ENCODE measurements at regions not wholly inside any gene's neighbourhood (a gene's known extent, or its start where the extent isn't known, plus 50 kb on each side); places are given as distances from the start of the nearest gene placed in this dataset.

GRCh38 chr1:194014014-194014413 is 827.6 kb upstream of the B3GALT2 start:
- ATAC-seq (no peak), FAIRE-seq (no peak), DNase-seq (ENCODE audit: extremely low read depth in 1 of 4, low spot score in 3 of 4) (no peak)
- no peaks in the 10 kb centered on the region for H3K36me3 ChIP-seq (ENCODE audit: control insufficient read depth, insufficient read depth, low read length)
- H3K4me2 ChIP-seq (ENCODE audit: insufficient read depth, low read length): no peak overlapping the region
- WGBS (ENCODE audit: insufficient coverage, low coverage, missing lambda C conversion rate): 3% methylated on average over 2 of the region's 2 CpGs
- H3K79me2 ChIP-seq (ENCODE audit: control insufficient read depth, insufficient read depth, low read length): no peaks in the 10 kb centered on the region
- no peaks in the 10 kb centered on the region for H3K4me1 ChIP-seq (replicated peaks in 1 of 2; ENCODE audit: control insufficient read depth in 2 of 2, insufficient read depth in 2 of 2, low read length in 2 of 2)
- ChIA-PET POLR2A (no interaction called here), CTCF (ENCODE audit: low intra/inter-chr PET ratio) (no interaction called here)
- H3K9me3 ChIP-seq (replicated peaks; ENCODE audit: control insufficient read depth, insufficient read depth, low read depth, low read length): no peaks in the 10 kb centered on the region
- H3K9me1 ChIP-seq (ENCODE audit: control insufficient read depth, insufficient read depth, low read length): no peaks in the 10 kb centered on the region
- in situ Hi-C loops (cut with MboI): no loop called here
- H3K27me3 ChIP-seq (ENCODE audit: control insufficient read depth in 2 of 2, insufficient read depth in 2 of 2, low read length in 2 of 2): no peaks in the 10 kb centered on the region
- H2AFZ ChIP-seq (ENCODE audit: low read depth, low read length): no peak overlapping the region
- H3K9ac ChIP-seq (ENCODE audit: insufficient read depth in 1 of 2, low read depth in 2 of 2, low read length in 2 of 2): no peak overlapping the region
- intact Hi-C loops (cut with micrococcal nuclease): no loop called here
- no TSS peak for BruUV-seq (replicated peaks)
- no peak overlapping the region for H3K27ac ChIP-seq (ENCODE audit: extremely low read depth, low read depth, low read length)
- TF ChIP-seq SRSF1 (IDR thresholded peaks at IDR 0.05; ENCODE audit: low read depth, low read length) (no peak), ZNF780A (CRISPR knock-in tag; IDR thresholded peaks at IDR 0.05) (no peak), ASH1L (IDR thresholded peaks at IDR 0.05; ENCODE audit: borderline replicate concordance, low read depth, partially characterized antibody) (no peak), MXI1 (IDR thresholded peaks at IDR 0.05; ENCODE audit: low read depth, low read length) (no peak), TFAM (CRISPR knock-in tag; conservative IDR thresholded peaks at IDR 0.05) (no peak), GABPB1 (CRISPR knock-in tag; IDR thresholded peaks at IDR 0.05) (no peak), ZKSCAN1 (IDR thresholded peaks at IDR 0.05; ENCODE audit: low read depth, low read length) (no peak), L3MBTL2 (IDR thresholded peaks at IDR 0.05) (no peak), NUFIP1 (IDR thresholded peaks at IDR 0.05; ENCODE audit: partially characterized antibody) (no peak), ZNF175 (CRISPR knock-in tag; IDR thresholded peaks at IDR 0.05; ENCODE audit: low read depth) (no peak), MAFK (IDR thresholded peaks at IDR 0.05; ENCODE audit: low read length) (no peak), KLF6 (CRISPR knock-in tag; IDR thresholded peaks at IDR 0.05; ENCODE audit: borderline replicate concordance) (no peak), CSDE1 (IDR thresholded peaks at IDR 0.05) (no peak), GATA2 (CRISPR knock-in tag; IDR thresholded peaks at IDR 0.05) (no peak)
- TF ChIP-seq, protein P1, sequence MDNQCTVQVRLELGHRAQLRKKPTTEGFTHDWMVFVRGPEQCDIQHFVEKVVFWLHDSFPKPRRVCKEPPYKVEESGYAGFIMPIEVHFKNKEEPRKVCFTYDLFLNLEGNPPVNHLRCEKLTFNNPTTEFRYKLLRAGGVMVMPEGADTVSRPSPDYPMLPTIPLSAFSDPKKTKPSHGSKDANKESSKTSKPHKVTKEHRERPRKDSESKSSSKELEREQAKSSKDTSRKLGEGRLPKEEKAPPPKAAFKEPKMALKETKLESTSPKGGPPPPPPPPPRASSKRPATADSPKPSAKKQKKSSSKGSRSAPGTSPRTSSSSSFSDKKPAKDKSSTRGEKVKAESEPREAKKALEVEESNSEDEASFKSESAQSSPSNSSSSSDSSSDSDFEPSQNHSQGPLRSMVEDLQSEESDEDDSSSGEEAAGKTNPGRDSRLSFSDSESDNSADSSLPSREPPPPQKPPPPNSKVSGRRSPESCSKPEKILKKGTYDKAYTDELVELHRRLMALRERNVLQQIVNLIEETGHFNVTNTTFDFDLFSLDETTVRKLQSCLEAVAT (IDR thresholded peaks at IDR 0.05): no peak
- no peaks in the 10 kb centered on the region for H4K20me1 ChIP-seq (replicated peaks; ENCODE audit: control insufficient read depth, insufficient read depth, low read length)
- H3K4me3 ChIP-seq: no peak overlapping the region

Measured in K562 (cell line).